ENCODE measurements at regions not wholly inside any gene's neighbourhood (a gene's known extent, or its start where the extent isn't known, plus 50 kb on each side); places are given as distances from the start of the nearest gene placed in this dataset.

DNA sequence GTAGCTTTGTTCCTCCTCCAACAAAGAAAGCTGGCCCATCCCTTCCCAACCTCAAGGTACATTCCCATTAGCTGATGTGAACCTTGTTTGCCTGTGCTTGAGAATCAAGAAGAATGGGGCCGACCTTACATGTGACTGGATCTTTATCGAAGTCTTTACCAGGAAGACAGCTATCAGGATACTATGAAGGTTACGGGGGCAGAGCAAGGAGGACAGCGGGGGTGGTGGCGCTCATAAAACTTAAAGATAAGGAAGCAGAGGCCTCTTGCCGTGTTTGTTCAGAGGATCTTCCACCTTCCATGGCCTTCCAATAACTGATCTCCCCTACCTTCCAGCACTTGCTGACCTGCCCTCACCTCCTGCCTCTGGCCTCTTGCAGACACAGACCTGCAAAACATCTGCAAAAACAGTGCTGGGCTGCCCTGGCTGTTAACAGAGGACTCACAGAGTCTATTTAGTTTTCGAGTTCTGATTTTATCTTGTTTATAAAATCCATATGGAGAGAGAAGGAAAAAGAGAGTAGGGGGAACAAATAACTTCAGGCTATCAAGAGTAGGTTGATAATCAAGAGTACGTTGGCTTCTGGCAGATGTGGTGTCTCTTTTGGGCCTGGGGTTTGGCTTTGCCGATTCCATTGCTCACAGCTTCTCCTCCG lies 198.0 kb downstream of the HUNK start (continued):
- TF ChIP-seq, protein P1, sequence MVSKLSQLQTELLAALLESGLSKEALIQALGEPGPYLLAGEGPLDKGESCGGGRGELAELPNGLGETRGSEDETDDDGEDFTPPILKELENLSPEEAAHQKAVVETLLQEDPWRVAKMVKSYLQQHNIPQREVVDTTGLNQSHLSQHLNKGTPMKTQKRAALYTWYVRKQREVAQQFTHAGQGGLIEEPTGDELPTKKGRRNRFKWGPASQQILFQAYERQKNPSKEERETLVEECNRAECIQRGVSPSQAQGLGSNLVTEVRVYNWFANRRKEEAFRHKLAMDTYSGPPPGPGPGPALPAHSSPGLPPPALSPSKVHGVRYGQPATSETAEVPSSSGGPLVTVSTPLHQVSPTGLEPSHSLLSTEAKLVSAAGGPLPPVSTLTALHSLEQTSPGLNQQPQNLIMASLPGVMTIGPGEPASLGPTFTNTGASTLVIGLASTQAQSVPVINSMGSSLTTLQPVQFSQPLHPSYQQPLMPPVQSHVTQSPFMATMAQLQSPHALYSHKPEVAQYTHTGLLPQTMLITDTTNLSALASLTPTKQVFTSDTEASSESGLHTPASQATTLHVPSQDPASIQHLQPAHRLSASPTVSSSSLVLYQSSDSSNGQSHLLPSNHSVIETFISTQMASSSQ (IDR thresholded peaks at IDR 0.05; ENCODE audit: low read depth), result no peak
- TF ChIP-seq, protein P1 (CRISPR knock-in tag; IDR thresholded peaks at IDR 0.05; ENCODE audit: borderline replicate concordance), result no peak
- TF ChIP-seq ZBTB38 (CRISPR knock-in tag; IDR thresholded peaks at IDR 0.05) (no peak), ZNF274 (CRISPR knock-in tag; IDR thresholded peaks at IDR 0.05) (no peak), MYC (CRISPR knock-in tag; IDR thresholded peaks at IDR 0.05; ENCODE audit: borderline replicate concordance) (no peak), GFI1 (CRISPR knock-in tag; IDR thresholded peaks at IDR 0.05; ENCODE audit: borderline replicate concordance) (no peak), ARNT (IDR thresholded peaks at IDR 0.05) (no peak), ZHX1 (CRISPR knock-in tag; IDR thresholded peaks at IDR 0.05; ENCODE audit: low read depth) (no peak)
